ENCODE measurements at regions not wholly inside any gene's neighbourhood (a gene's known extent, or its start where the extent isn't known, plus 50 kb on each side); places are given as distances from the start of the nearest gene placed in this dataset.

GRCh38 chr1:214154596-214155292 is 126.2 kb upstream of the SMYD2 start:
- Histone ChIP-seq H2AFZ (0 out of 2 replicates have a peak overlapping the region, but pooled peaks have one; percentile 35), H4K20me1 (replicated peaks; ENCODE audit: insufficient read depth) (no peaks in the 10 kb centered on the region), H3K36me3 (ENCODE audit: insufficient read depth) (no peaks in the 10 kb centered on the region), H3K4me1 (ENCODE audit: insufficient read depth) (peaks cover 8% of the 10 kb centered on the region), H3K79me2 (replicated peaks; ENCODE audit: insufficient read depth) (no peaks in the 10 kb centered on the region), H3K27ac (ENCODE audit: low read depth) (no peak overlapping the region), H3F3A (replicated peaks; ENCODE audit: low read depth) (no peaks in the 10 kb centered on the region), H3K9me2 (ENCODE audit: insufficient read depth) (no peaks in the 10 kb centered on the region; the same call in 1 of the 2 replicates), H3K4me3 (no peak overlapping the region), H3K4me2 (peak overlapping the region; percentile 28; the same call in 1 of the 2 replicates), H3K27me3 (ENCODE audit: insufficient read depth) (no peaks in the 10 kb centered on the region)
- ATAC-seq (peak; percentile 85), DNase-seq (ENCODE audit: low spot score) (peak; percentile 49)
- no peak for TF ChIP-seq CREB1 (CRISPR knock-in tag; IDR thresholded peaks at IDR 0.05; ENCODE audit: low read depth)
- no peak for TF ChIP-seq ZNF462 (CRISPR knock-in tag; IDR thresholded peaks at IDR 0.05)
- TF ChIP-seq POLR2AphosphoS5 (IDR thresholded peaks at IDR 0.05; ENCODE audit: low read depth) = no peak
- no peak for TF ChIP-seq ZNF114 (CRISPR knock-in tag; IDR thresholded peaks at IDR 0.05)
- no peak for TF ChIP-seq ZNF331 (CRISPR knock-in tag; IDR thresholded peaks at IDR 0.05; ENCODE audit: low read depth)
- TF ChIP-seq STAT1 (IDR thresholded peaks at IDR 0.05; ENCODE audit: unreplicated experiment) = no peak
- no peak for TF ChIP-seq EZH2 (IDR thresholded peaks at IDR 0.05; ENCODE audit: low read depth, unreplicated experiment)
- no peak for TF ChIP-seq EZH2phosphoT487 (IDR thresholded peaks at IDR 0.05; ENCODE audit: unreplicated experiment)
- no peak for TF ChIP-seq REST (IDR thresholded peaks at IDR 0.05; ENCODE audit: unreplicated experiment)
- no peak for TF ChIP-seq ETS1 (IDR thresholded peaks at IDR 0.05)
- TF ChIP-seq JUNB (IDR thresholded peaks at IDR 0.05; ENCODE audit: unreplicated experiment) = no peak
- TF ChIP-seq NANOG (IDR thresholded peaks at IDR 0.05; ENCODE audit: borderline replicate concordance) = no peak
- no peak for TF ChIP-seq CTCF (conservative IDR thresholded peaks at IDR 0.05; ENCODE audit: low read depth in 2 of 2)
- Mint-ChIP-seq H3K27me3 (ENCODE audit: insufficient read depth, low read depth, poor library complexity) (no peaks in the 10 kb centered on the region), H3K4me1 (peaks cover 22% of the 10 kb centered on the region), H3K27ac (no peak overlapping the region), H3K9me3 (peaks cover 5% of the 10 kb centered on the region; the same call in 1 of the 3 replicates), H3K4me3 (no peak overlapping the region), H3K36me3 (ENCODE audit: low read depth) (no peaks in the 10 kb centered on the region)

Measured in GM23338 (cell line).